ENCODE measurements at regions not wholly inside any gene's neighbourhood (a gene's known extent, or its start where the extent isn't known, plus 50 kb on each side); places are given as distances from the start of the nearest gene placed in this dataset.

- BruUV-seq (replicated peaks): no TSS peak
- H3K9me3 ChIP-seq (ENCODE audit: insufficient read depth, low read depth): no peaks in the 10 kb centered on the region
- H3K9me2 ChIP-seq (ENCODE audit: insufficient read depth): no peaks in the 10 kb centered on the region
- CTCF ChIA-PET: no interaction called here
- DNase-seq: no peak
- POLR2A ChIA-PET (ENCODE audit: unreplicated experiment): no interaction called here
- TF ChIP-seq EZH2 (IDR thresholded peaks at IDR 0.05; ENCODE audit: low read depth) (no peak), CTCF (conservative IDR thresholded peaks at IDR 0.05) (no peak)
- intact Hi-C loops (cut with micrococcal nuclease; ENCODE audit: unreplicated experiment): no loop called here
- H3K27ac ChIP-seq: no peak overlapping the region
- peaks cover 14% of the 10 kb centered on the region; the same call in 1 of the 2 replicates for H3K27me3 ChIP-seq (ENCODE audit: insufficient read depth, low read depth)
- H3K79me2 ChIP-seq (ENCODE audit: low read depth): no peaks in the 10 kb centered on the region
- no peaks in the 10 kb centered on the region for H3K4me1 ChIP-seq (replicated peaks; ENCODE audit: insufficient read depth)
- H4K20me1 ChIP-seq (ENCODE audit: insufficient read depth): no peaks in the 10 kb centered on the region
- H2AFZ ChIP-seq: no peak overlapping the region
- H3K36me3 ChIP-seq (ENCODE audit: low read depth): no peaks in the 10 kb centered on the region
- H3K4me2 ChIP-seq: no peak overlapping the region
- H3K4me3 ChIP-seq: no peak overlapping the region
- H3F3A ChIP-seq (ENCODE audit: insufficient read depth, low read depth): no peaks in the 10 kb centered on the region
Observed at GRCh38 chr14:58846682-58847465, 209.1 kb downstream of the DACT1 start.

GRCh38 chr14:58848365-58848764 is 210.6 kb downstream of the DACT1 start:
- peaks cover 15% of the 10 kb centered on the region; the same call in 1 of the 2 replicates for H3K27me3 ChIP-seq (ENCODE audit: insufficient read depth, low read depth)
- no peaks in the 10 kb centered on the region for H3F3A ChIP-seq (ENCODE audit: insufficient read depth, low read depth)
- no peak overlapping the region for H3K4me2 ChIP-seq
- intact Hi-C loops (cut with micrococcal nuclease; ENCODE audit: unreplicated experiment): no loop called here
- H3K27ac ChIP-seq: no peak overlapping the region
- no peaks in the 10 kb centered on the region for H4K20me1 ChIP-seq (ENCODE audit: insufficient read depth)
- no peak overlapping the region for H3K4me3 ChIP-seq
- ChIA-PET POLR2A (ENCODE audit: unreplicated experiment) (no interaction called here), CTCF (no interaction called here)
- no peaks in the 10 kb centered on the region for H3K4me1 ChIP-seq (replicated peaks; ENCODE audit: insufficient read depth)
- H2AFZ ChIP-seq: no peak overlapping the region
- no peaks in the 10 kb centered on the region for H3K9me3 ChIP-seq (ENCODE audit: insufficient read depth, low read depth)
- TF ChIP-seq CTCF (conservative IDR thresholded peaks at IDR 0.05): no peak
- TF ChIP-seq EZH2 (IDR thresholded peaks at IDR 0.05; ENCODE audit: low read depth): no peak
- no peaks in the 10 kb centered on the region for H3K79me2 ChIP-seq (ENCODE audit: low read depth)
- H3K36me3 ChIP-seq (ENCODE audit: low read depth): no peaks in the 10 kb centered on the region
- no peak for DNase-seq
- H3K9me2 ChIP-seq (ENCODE audit: insufficient read depth): no peaks in the 10 kb centered on the region
- no TSS peak for BruUV-seq (replicated peaks)

- Histone ChIP-seq H2AFZ (no peak overlapping the region), H3K4me3 (no peak overlapping the region), H3K27ac (no peak overlapping the region), H3K36me3 (ENCODE audit: low read depth) (no peaks in the 10 kb centered on the region), H3K9me3 (ENCODE audit: insufficient read depth, low read depth) (no peaks in the 10 kb centered on the region), H3K9me2 (ENCODE audit: insufficient read depth) (no peaks in the 10 kb centered on the region), H3K79me2 (ENCODE audit: low read depth) (no peaks in the 10 kb centered on the region), H3F3A (ENCODE audit: insufficient read depth, low read depth) (no peaks in the 10 kb centered on the region), H3K27me3 (ENCODE audit: insufficient read depth, low read depth) (peaks cover 10% of the 10 kb centered on the region; the same call in 1 of the 2 replicates), H3K4me2 (no peak overlapping the region), H4K20me1 (ENCODE audit: insufficient read depth) (no peaks in the 10 kb centered on the region), H3K4me1 (replicated peaks; ENCODE audit: insufficient read depth) (no peaks in the 10 kb centered on the region)
- intact Hi-C loops (cut with micrococcal nuclease; ENCODE audit: unreplicated experiment): no loop called here
- BruUV-seq (replicated peaks): no TSS peak
- TF ChIP-seq EZH2 (IDR thresholded peaks at IDR 0.05; ENCODE audit: low read depth): no peak
- TF ChIP-seq CTCF (conservative IDR thresholded peaks at IDR 0.05): no peak
- DNase-seq: no peak
- POLR2A ChIA-PET (ENCODE audit: unreplicated experiment): no interaction called here
- CTCF ChIA-PET: no interaction called here
Observed at GRCh38 chr14:58849601-58850000, 211.8 kb downstream of the DACT1 start.
